GM18868 (cell line): ENCODE measurements at regions not wholly inside any gene's neighbourhood (a gene's known extent, or its start where the extent isn't known, plus 50 kb on each side); places are given as distances from the start of the nearest gene placed in this dataset.

Experiments
- ATAC-seq: cut with Tn5 transposase; IDR thresholded peaks from one replicate; pipeline ENCODE4 v1.9.1; 2021; ENCODE audit warnings: mild to moderate bottlenecking, moderate library complexity; ENCODE audit not compliant: unreplicated experiment

DNA sequence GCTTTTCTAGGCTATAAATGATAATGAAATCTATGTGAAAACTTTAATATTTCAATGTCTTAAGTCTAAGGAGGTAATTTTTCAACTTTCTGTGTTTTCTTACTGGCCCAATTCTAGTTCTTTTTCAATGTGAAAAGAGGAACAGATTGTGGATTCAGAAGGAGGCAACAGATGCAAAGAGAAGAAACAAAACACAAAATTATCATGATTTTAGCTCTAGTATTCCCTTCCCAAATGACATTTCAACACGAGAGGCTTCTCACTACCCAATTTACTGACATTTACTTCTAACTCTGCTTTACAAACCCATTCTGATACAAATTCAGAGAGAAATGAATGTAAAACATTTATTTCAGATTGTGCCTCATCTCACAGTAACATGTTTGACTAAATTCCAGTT, 169.4 kb downstream of the WT1 start:
- ATAC-seq, result no peak

GRCh38 chr11:32266601-32267000, 168.7 kb downstream of the WT1 start:
- ATAC-seq, result no peak

DNA sequence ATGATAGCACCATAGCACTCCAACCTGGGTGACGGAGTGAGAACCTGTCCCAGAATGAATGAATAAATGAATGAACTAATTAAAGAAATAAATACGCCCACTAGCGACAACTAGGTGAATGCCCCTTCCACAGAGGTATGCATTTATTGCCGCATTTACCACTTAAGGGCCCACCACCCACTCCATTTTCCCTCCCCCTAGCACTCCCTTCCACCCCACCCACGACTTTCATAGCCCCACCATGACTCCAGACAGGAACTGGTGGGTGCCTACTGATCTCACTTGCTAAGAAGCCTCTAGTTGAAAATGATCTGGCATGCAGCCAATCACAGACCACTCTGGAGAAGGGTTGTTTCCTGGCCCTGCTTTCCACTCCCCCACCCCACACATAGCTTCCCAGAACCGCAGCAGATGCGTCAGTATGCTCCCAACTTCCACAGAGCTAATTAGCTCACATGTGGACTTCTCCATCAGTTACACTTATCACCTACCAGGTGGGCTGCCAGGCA, 167.6 kb downstream of the WT1 start:
- no peak for ATAC-seq

- no peak for ATAC-seq
Measured at GRCh38 chr11:32273931-32274330, 161.4 kb downstream of the WT1 start.

DNA sequence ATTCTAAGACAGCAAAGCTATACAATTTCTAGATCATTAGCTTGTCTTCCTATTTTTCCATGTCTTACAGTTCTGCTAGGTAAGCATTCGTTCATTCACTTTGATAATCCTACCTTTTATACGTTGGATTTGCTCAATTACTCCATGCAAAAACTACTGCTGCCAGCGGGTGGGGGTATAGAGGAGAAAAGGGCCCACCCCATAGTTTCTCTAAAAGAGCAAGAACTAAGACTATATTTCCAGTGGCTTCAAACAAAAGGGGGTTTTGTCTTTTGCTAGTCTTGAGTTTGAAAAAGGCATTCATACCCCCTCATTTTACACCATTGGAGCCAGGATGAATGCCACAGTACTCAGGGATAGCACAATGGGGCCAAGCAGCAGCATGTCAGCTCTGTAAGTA, 155.7 kb downstream of the WT1 start:
- ATAC-seq, result no peak

DNA sequence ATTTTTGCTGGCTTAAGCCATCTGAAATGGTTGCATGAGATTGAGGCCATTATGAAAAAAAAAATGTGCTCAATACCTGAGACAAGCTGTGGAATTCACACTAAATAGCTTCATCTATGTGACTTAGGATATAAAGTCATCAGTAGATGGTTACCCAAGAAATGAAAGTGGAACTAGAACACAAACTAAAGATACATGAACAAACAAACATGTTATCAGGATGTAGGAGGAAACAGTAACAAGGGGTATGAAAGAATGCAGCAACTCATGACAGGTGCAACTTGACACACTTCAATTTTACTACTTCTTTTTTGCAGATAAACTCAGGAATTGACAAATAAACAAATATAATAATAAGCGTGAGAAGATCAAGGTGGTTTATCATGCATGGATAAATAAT, 155.0 kb downstream of the WT1 start:
- ATAC-seq, result no peak

DNA sequence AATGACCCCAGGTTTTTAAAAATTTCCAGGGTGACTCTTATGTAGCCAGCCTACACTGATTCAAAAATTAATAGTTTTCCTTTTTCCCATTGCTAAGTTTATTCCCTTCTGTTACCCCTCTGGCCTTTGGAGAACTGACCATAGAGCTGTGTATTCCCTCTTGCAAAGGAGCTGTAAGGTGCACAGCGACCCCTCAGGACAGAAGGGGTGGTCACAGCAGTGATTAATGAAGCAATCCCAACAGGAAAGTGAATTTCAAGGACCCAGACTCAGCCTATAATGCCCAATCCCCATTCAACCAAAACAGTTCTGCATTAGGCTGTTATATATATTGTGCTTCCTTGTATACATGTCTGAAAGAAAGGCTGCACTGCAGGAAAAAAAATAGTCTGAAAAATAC, 147.1 kb downstream of the WT1 start:
- ATAC-seq, result no peak

GRCh38 chr11:32289701-32290100, 145.6 kb downstream of the WT1 start:
- ATAC-seq, result no peak

- no peak for ATAC-seq
Measured at GRCh38 chr11:32290783-32291182, 144.6 kb downstream of the WT1 start.

GRCh38 chr11:32297611-32298011, 137.7 kb downstream of the WT1 start:
- ATAC-seq, result peak; percentile 76

- ATAC-seq, result no peak
Measured at GRCh38 chr11:32302826-32303225, 132.5 kb downstream of the WT1 start.

- no peak for ATAC-seq
Measured at GRCh38 chr11:32304521-32304920, 130.8 kb downstream of the WT1 start.

- no peak for ATAC-seq
Measured at GRCh38 chr11:32305460-32305859, 129.9 kb downstream of the WT1 start.

GRCh38 chr11:32307471-32307870, 127.9 kb downstream of the WT1 start:
- no peak for ATAC-seq

DNA sequence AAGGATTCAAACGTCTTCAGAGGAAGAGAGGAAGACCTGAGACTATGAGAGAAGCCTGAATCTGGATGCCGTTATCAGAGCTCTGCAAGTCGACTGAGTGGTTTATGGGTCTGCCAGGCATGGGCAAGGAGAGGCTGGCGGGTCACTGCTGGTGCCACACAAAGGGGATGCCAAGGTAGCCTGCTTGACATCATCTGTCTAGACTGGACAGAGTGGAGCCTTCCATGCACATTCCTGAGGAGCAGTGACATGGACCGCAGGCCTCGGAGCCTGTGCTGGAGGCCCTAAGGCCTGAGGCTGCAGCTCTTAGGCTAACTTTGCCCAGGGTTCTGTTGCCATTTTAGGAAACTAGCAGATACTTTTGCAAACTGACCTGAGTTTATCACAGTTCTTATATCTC, 127.4 kb downstream of the WT1 start:
- no peak for ATAC-seq

DNA sequence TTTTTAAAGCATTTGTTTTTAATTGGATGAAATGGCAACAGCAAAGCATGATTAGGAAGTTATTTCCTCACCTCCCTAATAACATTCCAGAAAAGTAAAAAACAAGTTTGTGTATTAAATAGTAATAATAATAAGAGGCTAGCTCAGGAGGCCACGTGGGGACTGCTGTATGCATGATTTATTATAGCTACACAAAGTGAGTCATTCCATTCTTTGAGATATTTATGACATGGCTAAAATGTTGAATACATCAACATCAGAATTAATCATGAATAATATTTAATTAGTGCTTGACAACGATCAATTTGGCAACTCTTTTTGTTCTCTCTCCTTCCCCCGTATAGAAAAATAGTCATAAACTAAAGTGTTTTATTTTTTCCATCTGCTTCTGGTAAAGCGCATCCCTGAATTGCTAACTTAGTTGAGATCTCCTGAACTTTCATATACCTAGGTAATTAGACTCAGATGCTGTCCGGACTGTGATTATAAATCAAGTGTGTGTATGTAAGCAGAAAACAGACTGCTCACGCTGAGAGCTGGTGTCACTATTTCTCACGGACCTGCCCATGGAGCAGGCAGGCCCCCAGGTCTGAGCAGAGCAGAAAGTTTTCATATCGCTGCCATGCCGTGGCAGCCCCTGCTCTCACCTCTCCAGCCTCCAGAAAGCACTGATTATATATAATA, 125.7 kb downstream of the WT1 start:
- ATAC-seq, result no peak

- no peak for ATAC-seq
Measured at GRCh38 chr11:32310214-32310601, 125.1 kb downstream of the WT1 start.

DNA sequence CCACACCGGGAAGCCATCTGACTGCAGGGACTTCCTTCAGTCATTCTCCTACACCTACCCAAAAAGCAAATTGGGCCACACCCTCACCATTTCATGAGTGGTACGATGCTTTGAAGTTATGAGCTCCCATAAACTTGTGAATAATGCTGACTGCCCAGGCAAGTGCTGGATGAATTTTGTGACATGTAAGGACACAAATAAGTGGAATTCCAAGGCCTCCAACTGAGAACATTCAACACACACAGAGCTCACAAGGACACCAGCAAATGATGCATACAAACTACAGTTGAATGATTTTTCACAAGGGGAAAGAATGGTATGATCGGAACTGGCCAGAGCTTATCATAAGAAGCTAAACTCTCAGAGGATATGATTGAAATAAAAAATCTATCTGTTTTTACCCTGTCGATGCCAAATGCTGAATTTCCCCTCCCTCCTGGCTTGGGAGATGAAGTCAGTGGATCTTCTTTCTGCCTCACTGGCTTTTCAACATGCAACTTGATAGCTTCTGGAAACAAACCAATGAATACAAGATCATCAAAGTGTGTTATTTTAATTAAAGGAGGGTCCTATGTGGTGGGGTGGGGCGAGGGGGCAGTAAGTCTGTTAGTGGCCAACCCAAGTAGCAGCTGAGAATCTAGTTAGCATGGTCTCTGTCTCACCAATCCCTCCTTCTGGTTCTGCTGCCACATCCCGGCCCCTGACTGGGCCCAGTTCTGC, 123.8 kb downstream of the WT1 start:
- ATAC-seq, result no peak

DNA sequence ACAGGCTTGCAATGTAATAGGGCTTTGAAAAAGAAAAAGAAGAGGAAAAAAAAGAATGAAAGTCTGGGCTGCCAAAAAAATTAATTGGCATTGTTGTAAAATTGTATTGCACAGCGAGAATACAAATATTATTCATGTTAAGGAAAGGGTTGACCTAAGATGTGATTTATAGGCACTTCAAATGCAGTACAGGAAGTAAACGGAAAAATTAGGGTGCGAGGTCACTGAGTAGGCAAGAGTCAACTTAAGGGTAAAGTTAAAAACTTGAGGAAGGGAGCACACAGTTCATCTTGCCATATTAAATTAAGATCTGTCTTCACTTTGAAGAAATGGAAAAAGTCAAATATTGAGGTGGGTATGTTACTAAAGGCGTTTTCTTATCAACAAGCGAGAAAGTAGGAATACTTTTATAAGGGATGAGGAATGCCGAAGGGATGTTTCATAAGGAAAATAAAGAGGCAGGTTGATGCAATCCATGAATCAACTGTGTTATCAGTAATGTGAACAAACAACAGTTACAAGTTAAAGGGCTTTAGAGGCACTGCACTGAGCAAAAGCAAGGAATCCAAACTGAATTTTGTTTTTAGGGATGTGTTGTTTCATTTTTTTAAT, 123.0 kb downstream of the WT1 start:
- ATAC-seq, result no peak

- ATAC-seq, result no peak
Measured at GRCh38 chr11:32312865-32313403, 122.4 kb downstream of the WT1 start.

DNA sequence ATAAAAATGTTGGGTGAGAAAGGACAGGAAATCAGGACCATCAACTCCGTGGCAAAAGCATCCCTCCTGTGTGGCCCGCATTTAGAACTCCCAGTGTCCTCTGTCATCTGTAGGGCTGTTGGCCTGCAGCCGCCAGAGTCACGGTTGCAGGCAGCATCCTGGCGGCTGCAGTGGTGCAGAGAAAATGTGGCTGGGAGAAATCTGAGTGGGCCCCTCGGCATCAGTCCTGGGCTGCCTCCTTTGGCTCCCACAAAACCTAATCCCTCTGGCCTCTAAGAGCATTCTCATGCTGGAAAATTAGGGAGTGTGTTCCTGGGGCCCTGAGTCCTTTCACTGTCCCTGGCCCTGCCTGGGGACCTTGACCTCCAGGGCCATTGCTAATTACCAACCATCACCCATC, 121.9 kb downstream of the WT1 start:
- no peak for ATAC-seq

- ATAC-seq, result no peak
Measured at GRCh38 chr11:32315121-32315520, 120.2 kb downstream of the WT1 start.
